GM18502 (cell line): ENCODE measurements at regions not wholly inside any gene's neighbourhood (a gene's known extent, or its start where the extent isn't known, plus 50 kb on each side); places are given as distances from the start of the nearest gene placed in this dataset.

Source experiments
- ATAC-seq: cut with Tn5 transposase; IDR thresholded peaks from one replicate; pipeline ENCODE4 v1.9.1; 2021; ENCODE audit warnings: mild to moderate bottlenecking; ENCODE audit not compliant: unreplicated experiment, poor library complexity

GRCh38 chr5:2575871-2576270 is 175.6 kb downstream of the IRX2 start:
- ATAC-seq: no peak

DNA sequence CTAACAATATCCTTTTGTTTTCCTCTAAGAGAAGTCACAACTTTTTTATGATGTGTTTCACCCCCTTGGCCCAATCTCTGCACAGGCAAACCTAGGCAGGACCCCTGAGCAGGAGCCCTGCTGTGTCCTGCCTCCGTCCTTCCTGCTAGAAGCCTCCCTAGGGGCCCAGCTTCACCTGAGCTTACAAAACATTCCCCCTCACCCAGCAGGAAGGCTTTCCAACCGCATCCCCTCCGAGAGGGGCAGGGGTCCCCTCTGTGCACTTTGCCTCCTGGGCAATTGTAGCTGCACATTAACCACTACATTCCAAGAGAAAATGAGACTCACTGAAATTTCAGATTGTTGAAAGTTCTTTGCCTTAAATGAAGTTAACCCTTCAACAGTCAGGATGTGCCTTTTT is 176.2 kb downstream of the IRX2 start:
- ATAC-seq: no peak

GRCh38 chr5:2574155-2574554 is 177.3 kb downstream of the IRX2 start:
- ATAC-seq: no peak

DNA sequence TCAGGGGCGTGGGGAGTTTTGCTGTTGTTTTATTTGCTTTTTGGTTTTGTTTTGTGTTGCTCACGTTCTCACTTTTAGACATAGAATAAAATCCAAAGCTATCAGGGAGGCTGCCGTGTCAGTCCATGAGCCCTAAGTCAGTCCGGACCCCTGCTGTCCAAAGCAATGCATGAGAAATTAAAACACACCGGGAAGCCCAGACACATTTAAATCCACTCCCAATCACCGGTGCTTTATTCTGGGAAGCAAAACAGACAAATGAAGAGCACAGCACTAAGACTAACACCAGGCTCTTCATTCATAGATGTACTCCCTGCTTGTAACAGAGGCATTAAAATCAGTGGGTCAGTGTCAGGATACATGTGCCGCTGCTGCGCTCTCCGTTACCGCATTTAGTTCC is 180.9 kb downstream of the IRX2 start:
- no peak for ATAC-seq

DNA sequence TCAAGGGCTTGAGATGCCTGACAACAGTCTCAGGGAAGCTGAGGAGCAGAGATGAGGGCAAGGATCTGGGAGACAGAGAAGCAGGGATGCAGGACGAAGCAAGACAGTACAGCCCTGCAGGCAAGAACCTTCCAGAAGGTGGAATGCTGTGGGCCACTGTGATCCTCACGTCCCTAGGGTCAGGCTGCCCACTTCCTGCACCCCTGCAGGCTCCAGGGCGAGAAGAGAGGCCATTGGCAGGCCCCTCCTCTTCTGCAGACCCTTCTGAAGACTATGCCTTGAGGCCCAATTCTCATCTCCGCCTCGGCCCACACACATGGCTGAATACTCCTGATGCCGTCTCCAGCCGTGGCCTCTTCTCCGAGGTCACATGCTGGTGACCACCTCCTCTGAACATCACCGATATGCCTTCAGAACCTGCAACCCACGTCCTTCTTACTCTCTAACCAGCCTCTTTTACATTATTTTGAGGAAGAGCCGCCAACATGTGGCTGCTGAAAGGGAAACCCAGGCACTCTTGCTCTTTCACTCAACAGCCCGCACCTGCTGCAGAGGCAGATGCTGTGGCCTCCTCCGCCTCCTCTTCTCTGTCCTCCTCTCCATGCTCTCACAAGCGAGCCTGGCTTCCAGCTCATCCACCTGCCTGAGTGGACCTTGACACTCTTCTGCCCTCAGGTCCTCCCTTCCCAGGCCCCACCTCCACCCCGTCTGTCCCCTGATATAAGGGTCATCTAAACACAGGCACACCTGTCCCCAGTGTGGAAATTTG is 181.5 kb downstream of the IRX2 start:
- no peak for ATAC-seq

GRCh38 chr5:2569176-2569575 is 182.3 kb downstream of the IRX2 start:
- ATAC-seq: no peak

GRCh38 chr5:2566284-2566683 is 185.2 kb downstream of the IRX2 start:
- no peak for ATAC-seq

DNA sequence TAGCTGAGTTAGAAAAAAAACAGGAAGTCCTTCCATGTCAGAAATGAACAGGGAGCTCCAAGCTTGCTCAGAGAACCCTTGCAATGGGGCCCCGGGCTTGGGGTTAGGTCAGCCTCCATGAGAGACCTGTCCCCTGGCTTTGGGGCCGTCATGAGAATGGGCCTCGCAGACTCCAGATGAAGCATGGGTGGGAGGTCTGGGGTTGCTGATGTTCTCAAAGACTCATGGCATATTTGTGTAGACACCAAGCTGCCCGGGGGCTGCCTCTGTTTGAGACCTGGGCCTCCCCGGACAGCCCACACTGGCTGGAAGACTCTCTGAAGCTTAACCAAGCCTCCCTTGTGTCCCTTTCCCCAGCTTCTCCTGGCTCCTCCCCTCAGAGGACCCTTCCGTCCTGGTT is 186.3 kb downstream of the IRX2 start:
- ATAC-seq: no peak

- no peak for ATAC-seq
Observed at GRCh38 chr5:2563046-2563445, 188.4 kb downstream of the IRX2 start.

DNA sequence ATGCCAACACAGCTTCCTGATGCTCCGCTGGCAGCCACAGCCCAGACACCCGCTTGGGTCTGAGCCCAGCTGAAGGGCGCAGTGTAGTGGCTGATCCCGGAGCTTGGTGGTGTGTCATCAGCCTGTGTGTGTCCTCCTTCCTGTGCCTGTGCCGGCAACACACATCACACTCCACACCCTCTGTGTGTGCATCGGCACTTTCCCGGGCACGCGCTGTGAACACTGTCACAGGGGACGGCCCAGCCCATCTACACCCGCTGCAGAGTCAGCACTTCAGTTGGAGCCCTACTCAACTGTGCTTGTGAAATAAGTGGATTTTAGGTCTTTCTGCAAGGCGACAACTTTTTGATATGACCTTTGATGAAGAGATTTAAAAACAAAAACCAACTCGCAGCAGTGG is 189.4 kb downstream of the IRX2 start:
- ATAC-seq: no peak

GRCh38 chr5:2560435-2560834 is 191.0 kb downstream of the IRX2 start:
- ATAC-seq: no peak

GRCh38 chr5:2557435-2557834 is 194.0 kb downstream of the IRX2 start:
- no peak for ATAC-seq

GRCh38 chr5:2556375-2556966 is 195.0 kb downstream of the IRX2 start:
- ATAC-seq: no peak

DNA sequence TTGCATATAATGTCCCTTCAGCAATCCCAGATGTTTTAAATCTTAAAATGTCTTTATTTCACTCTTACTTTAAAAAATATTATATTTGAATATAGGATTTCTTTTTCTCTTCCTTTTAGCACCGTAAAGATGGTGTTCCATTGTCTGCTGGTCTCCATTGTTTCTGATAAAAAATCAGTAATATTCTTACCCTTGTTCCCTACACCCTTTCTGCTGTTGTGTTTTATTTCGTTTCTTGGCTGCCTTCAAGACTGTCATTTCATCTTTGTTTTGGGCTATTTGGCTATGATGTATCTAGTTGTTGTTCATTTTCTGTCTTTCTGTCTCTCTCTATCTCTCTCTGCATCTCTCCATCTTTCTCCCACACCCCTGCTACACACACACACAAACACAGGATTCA is 197.9 kb downstream of the IRX2 start:
- no peak for ATAC-seq

DNA sequence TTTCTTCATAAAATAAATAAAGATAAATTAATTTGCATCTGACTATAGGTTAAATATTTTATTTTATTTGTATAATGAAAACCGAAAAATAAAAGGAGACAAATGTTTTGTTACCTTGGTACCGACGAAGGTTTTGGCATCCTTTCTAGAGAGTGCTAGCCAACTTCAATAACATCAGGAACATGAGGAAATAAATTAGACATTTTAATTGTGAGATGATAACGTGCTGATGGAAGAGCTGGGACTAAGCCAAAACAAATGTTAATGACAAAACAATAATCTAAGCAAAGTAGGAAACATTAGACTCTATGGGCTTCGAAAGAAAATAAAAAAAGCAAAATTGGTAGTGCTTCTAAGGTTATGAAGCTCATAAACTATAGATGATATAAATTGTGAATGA is 201.0 kb downstream of the IRX2 start:
- no peak for ATAC-seq

DNA sequence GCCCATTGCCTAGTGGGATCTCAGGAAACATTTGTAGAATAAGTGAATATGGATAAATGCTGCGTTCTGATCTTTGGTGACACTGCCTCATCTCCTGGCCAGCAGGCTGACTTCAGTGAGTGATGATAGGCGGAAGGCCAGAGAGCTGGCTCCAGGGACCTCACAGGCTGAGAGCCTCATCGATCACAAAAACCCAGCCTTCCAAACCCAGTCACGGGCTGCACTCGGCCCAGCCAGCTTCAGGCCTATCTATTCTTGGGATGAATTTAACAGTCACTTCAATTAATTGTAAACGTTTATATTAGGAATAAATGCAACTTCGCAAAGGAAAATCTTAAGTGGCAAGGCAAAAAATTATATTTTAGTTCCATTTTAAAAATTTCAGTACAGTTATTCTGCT is 201.6 kb downstream of the IRX2 start:
- ATAC-seq: no peak

GRCh38 chr5:2549354-2549753 is 202.1 kb downstream of the IRX2 start:
- no peak for ATAC-seq

- ATAC-seq: no peak
Observed at GRCh38 chr5:2546938-2547337, 204.5 kb downstream of the IRX2 start.

DNA sequence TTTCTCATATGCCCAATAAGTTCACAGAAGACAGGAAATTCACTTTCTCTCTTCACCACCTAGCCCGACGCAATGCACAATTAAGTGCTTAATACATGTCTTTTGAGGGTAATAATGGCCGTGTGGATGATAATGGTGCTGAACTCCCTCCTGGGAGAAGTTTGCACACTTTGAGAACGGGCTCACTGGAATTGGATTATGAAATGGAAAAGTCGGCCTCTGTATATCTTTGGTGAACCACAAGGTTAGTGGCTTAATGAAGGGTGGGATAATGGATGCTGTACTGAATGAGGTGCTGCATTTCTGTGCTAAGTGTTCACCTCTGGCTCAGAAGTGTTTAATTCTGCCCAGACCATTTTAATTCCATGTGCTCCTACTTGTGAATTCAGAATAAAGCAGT is 207.5 kb downstream of the IRX2 start:
- no peak for ATAC-seq

GRCh38 chr5:2542821-2543220 is 208.7 kb downstream of the IRX2 start:
- ATAC-seq: no peak

DNA sequence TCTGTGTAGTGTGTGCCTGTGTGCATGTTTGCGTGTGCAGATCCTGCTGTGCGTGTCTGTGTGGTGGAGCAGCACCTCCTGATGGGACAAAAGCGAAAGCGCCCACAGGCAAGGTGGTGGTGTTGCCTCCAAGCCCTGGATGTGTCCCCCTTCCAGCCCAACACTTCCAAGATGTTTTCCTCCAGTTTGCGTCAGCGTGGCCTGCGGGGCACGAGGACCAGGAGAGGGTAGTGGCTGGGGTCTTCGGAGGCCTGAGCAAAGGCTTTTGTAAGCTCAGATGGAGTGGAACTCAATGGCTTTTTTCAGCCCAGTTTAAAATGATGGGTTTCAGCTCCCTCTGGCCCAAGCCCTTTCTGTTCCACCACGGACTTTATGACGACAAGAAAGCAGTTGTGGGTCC is 209.5 kb downstream of the IRX2 start:
- no peak for ATAC-seq

GRCh38 chr5:2538169-2538568 is 213.3 kb downstream of the IRX2 start:
- ATAC-seq: no peak
